Smooth muscle cell (in vitro differentiated cells): ENCODE measurements at regions not wholly inside any gene's neighbourhood (a gene's known extent, or its start where the extent isn't known, plus 50 kb on each side); places are given as distances from the start of the nearest gene placed in this dataset.
"Not testable (repeated sequence)": the region's sequence is repeated elsewhere in the genome, so short reads cannot be mapped to it uniquely, and the experiment has no call there.

Experiments used
- DNase-seq: peaks from one replicate; lab custom pipeline; 2025; ENCODE audit not compliant: unreplicated experiment; lab: John Stamatoyannopoulos, UW
- H2AFZ ChIP-seq: fragments of 200-600 bp; sonication (generic); 2 replicates; pipeline ENCODE4 v1.6.0; 2016; ENCODE audit warnings: antibody characterized with exemption, low read depth, mild to moderate bottlenecking
- H3F3A ChIP-seq: fragments of 200-600 bp; sonication (generic); 2 replicates; pipeline ENCODE4 v1.6.0; 2017; ENCODE audit warnings: antibody characterized with exemption, low read depth
- H3K27ac ChIP-seq: fragments of 200-600 bp; sonication (generic); 2 replicates; pipeline ENCODE4 v1.5.1; 2016; ENCODE audit warnings: low read depth, mild to moderate bottlenecking
- H3K27me3 ChIP-seq: fragments of 200-600 bp; sonication (generic); 2 replicates; pipeline ENCODE4 v1.6.1; 2016; ENCODE audit warnings: low read depth, mild to moderate bottlenecking
- H3K36me3 ChIP-seq: fragments of 200-600 bp; sonication (generic); 2 replicates; pipeline ENCODE4 v1.5.1; 2016; ENCODE audit warnings: low read depth
- H3K4me1 ChIP-seq: fragments of 200-600 bp; sonication (generic); 2 replicates; pipeline ENCODE4 v1.5.1; 2016; ENCODE audit warnings: low read depth
- H3K4me2 ChIP-seq: fragments of 200-600 bp; sonication (generic); 2 replicates; pipeline ENCODE4 v1.6.0; 2016; ENCODE audit warnings: mild to moderate bottlenecking
- H3K4me3 ChIP-seq: fragments of 200-600 bp; sonication (generic); 2 replicates; pipeline ENCODE4 v1.5.1; 2016; ENCODE audit warnings: mild to moderate bottlenecking
- H3K79me2 ChIP-seq: fragments of 200-600 bp; sonication (generic); 2 replicates; pipeline ENCODE4 v1.6.0; 2016; ENCODE audit warnings: low read depth, mild to moderate bottlenecking
- H3K9ac ChIP-seq: fragments of 200-600 bp; sonication (generic); 2 replicates; pipeline ENCODE4 v1.6.0; 2016; ENCODE audit warnings: low read depth
- H3K9me3 ChIP-seq: fragments of 200-600 bp; sonication (generic); replicated peaks from 2 replicates; pipeline ENCODE4 v1.5.1; 2016; ENCODE audit warnings: low read depth
- H4K20me1 ChIP-seq: fragments of 200-600 bp; sonication (generic); 2 replicates; pipeline ENCODE4 v1.6.0; 2016; ENCODE audit warnings: low read depth
- CTCF ChIP-seq: fragments of 200-600 bp; sonication (generic); IDR thresholded peaks from 2 replicates; pipeline ENCODE4 v1.5.1; 2017; ENCODE audit warnings: borderline replicate concordance, mild to moderate bottlenecking, antibody characterized with exemption; ENCODE audit not compliant: insufficient read depth, poor library complexity, severe bottlenecking
- WGBS: methylation state at CpG from one replicate; pipeline ENCODE4 v1.1.7; 2016; ENCODE audit warnings: low lambda C conversion rate; 5-methylcytosine and 5-hydroxymethylcytosine counted together

DNA sequence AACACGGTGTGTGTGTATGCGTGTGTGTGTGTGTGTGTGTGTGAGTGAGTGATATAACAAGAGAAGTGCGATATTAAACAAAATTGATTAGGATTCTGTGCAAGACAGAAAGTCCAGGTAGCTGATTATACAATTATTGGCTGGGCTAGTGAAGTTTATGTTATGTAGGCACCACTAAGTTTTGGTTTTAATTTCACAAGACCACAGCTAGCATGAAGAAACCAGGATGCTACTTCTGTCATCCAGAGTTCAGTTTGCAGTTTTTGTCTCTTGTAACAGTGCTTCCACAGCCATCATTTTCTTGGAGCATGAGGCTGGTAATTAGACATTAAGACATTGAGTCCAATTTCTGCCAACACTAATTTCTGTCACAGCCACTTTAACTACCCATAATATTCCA, 1590.2 kb upstream of the B3GALT2 start:
- 59% methylated on average over 3 of the region's 3 CpGs for WGBS
- H2AFZ ChIP-seq, result no peak overlapping the region
- H3K4me2 ChIP-seq, result no peak overlapping the region
- no peaks in the 10 kb centered on the region for H3F3A ChIP-seq
- H3K9me3 ChIP-seq, result no peaks in the 10 kb centered on the region
- H3K36me3 ChIP-seq, result no peaks in the 10 kb centered on the region
- H3K27ac ChIP-seq, result no peak overlapping the region
- H3K9ac ChIP-seq, result no peak overlapping the region
- no peak for DNase-seq
- H3K4me1 ChIP-seq, result no peaks in the 10 kb centered on the region
- H3K79me2 ChIP-seq, result no peaks in the 10 kb centered on the region
- no peaks in the 10 kb centered on the region for H4K20me1 ChIP-seq
- H3K27me3 ChIP-seq, result no peaks in the 10 kb centered on the region
- no peak for TF ChIP-seq CTCF
- no peak overlapping the region for H3K4me3 ChIP-seq

GRCh38 chr1:194774535-194774934, 1588.1 kb upstream of the B3GALT2 start:
- no peak for DNase-seq
- Histone ChIP-seq H3K79me2 (no peaks in the 10 kb centered on the region), H3K9ac (no peak overlapping the region), H3K36me3 (no peaks in the 10 kb centered on the region), H3K4me1 (no peaks in the 10 kb centered on the region), H4K20me1 (no peaks in the 10 kb centered on the region), H3K27ac (no peak overlapping the region), H3K27me3 (no peaks in the 10 kb centered on the region), H2AFZ (no peak overlapping the region), H3K9me3 (no peaks in the 10 kb centered on the region), H3K4me2 (no peak overlapping the region), H3K4me3 (no peak overlapping the region), H3F3A (no peaks in the 10 kb centered on the region)
- no peak for TF ChIP-seq CTCF
- 76% methylated on average over 2 of the region's 2 CpGs for WGBS

GRCh38 chr1:194755241-194755994, 1569.0 kb upstream of the B3GALT2 start:
- 59% methylated on average over 3 of the region's 3 CpGs for WGBS
- H4K20me1 ChIP-seq, result no peaks in the 10 kb centered on the region
- H3K27ac ChIP-seq, result no peak overlapping the region
- no peak overlapping the region for H3K9ac ChIP-seq
- no peak for TF ChIP-seq CTCF
- H3K4me3 ChIP-seq, result no peak overlapping the region
- no peaks in the 10 kb centered on the region for H3K9me3 ChIP-seq
- no peaks in the 10 kb centered on the region for H3K4me1 ChIP-seq
- no peaks in the 10 kb centered on the region for H3F3A ChIP-seq
- no peaks in the 10 kb centered on the region for H3K79me2 ChIP-seq
- no peak overlapping the region for H2AFZ ChIP-seq
- H3K27me3 ChIP-seq, result no peaks in the 10 kb centered on the region
- no peak overlapping the region for H3K4me2 ChIP-seq
- H3K36me3 ChIP-seq, result no peaks in the 10 kb centered on the region
- no peak for DNase-seq

GRCh38 chr1:194738843-194739242, 1552.4 kb upstream of the B3GALT2 start:
- not testable (repeated sequence) for H3K4me1 ChIP-seq, H3K9ac ChIP-seq, H3K4me3 ChIP-seq, H3K36me3 ChIP-seq, H3K79me2 ChIP-seq, H3K27me3 ChIP-seq, H2AFZ ChIP-seq, H3F3A ChIP-seq, DNase-seq, H3K4me2 ChIP-seq, H3K27ac ChIP-seq, H3K9me3 ChIP-seq, H4K20me1 ChIP-seq
- WGBS, result 82% methylated on average over 5 of the region's 5 CpGs
